ENCODE measurements at regions not wholly inside any gene's neighbourhood (a gene's known extent, or its start where the extent isn't known, plus 50 kb on each side); places are given as distances from the start of the nearest gene placed in this dataset.

- FAIRE-seq (no peak), DNase-seq (no peak)
- H3K4me1 ChIP-seq (ENCODE audit: control insufficient read depth in 2 of 3, insufficient read depth in 2 of 3, low read depth in 1 of 3, low read length in 3 of 3) = no peaks in the 10 kb centered on the region
- TF ChIP-seq CTCF (IDR thresholded peaks at IDR 0.05; ENCODE audit: borderline replicate concordance, extremely low read depth, insufficient read depth) = no peak
- no peak overlapping the region for H3K9ac ChIP-seq (ENCODE audit: low read length in 3 of 3)
- H3K36me3 ChIP-seq (ENCODE audit: control insufficient read depth in 2 of 3, insufficient read depth in 3 of 3, low read length in 3 of 3) = no peaks in the 10 kb centered on the region
- H3K9me3 ChIP-seq (ENCODE audit: control insufficient read depth in 2 of 3, insufficient read depth in 1 of 3, low read length in 3 of 3) = no peaks in the 10 kb centered on the region
- H3K27me3 ChIP-seq (ENCODE audit: control insufficient read depth, insufficient read depth, low read length) = no peaks in the 10 kb centered on the region
- intact Hi-C loops (cut with DNase I) = no loop called here
- no peak overlapping the region for H3K27ac ChIP-seq (ENCODE audit: low read depth in 2 of 2, low read length in 2 of 2)
- H3K4me3 ChIP-seq (ENCODE audit: low read length in 3 of 3) = no peak overlapping the region
These were observed 102.6 kb upstream of the HS3ST3A1 start for GRCh38 chr17:13704333-13704732.

- no peak for TF ChIP-seq CTCF (IDR thresholded peaks at IDR 0.05; ENCODE audit: borderline replicate concordance, extremely low read depth, insufficient read depth)
- Histone ChIP-seq H3K36me3 (ENCODE audit: control insufficient read depth in 2 of 3, insufficient read depth in 3 of 3, low read length in 3 of 3) (no peaks in the 10 kb centered on the region), H3K4me1 (ENCODE audit: control insufficient read depth in 2 of 3, insufficient read depth in 2 of 3, low read depth in 1 of 3, low read length in 3 of 3) (no peaks in the 10 kb centered on the region), H3K27me3 (ENCODE audit: control insufficient read depth, insufficient read depth, low read length) (no peaks in the 10 kb centered on the region), H3K9ac (ENCODE audit: low read length in 3 of 3) (no peak overlapping the region), H3K9me3 (ENCODE audit: control insufficient read depth in 2 of 3, insufficient read depth in 1 of 3, low read length in 3 of 3) (no peaks in the 10 kb centered on the region), H3K4me3 (ENCODE audit: low read length in 3 of 3) (no peak overlapping the region), H3K27ac (ENCODE audit: low read depth in 2 of 2, low read length in 2 of 2) (no peak overlapping the region)
- peak in 2 of 5 donors; percentile 45 to 76 for DNase-seq
- intact Hi-C loops (cut with DNase I) = no loop called here
- no peak for FAIRE-seq
These were observed 103.5 kb upstream of the HS3ST3A1 start for GRCh38 chr17:13705221-13705620.

- Histone ChIP-seq H3K4me1 (ENCODE audit: control insufficient read depth in 2 of 3, insufficient read depth in 2 of 3, low read depth in 1 of 3, low read length in 3 of 3) (no peaks in the 10 kb centered on the region), H3K27ac (ENCODE audit: low read depth in 2 of 2, low read length in 2 of 2) (no peak overlapping the region), H3K27me3 (ENCODE audit: control insufficient read depth, insufficient read depth, low read length) (no peaks in the 10 kb centered on the region), H3K36me3 (ENCODE audit: control insufficient read depth in 2 of 3, insufficient read depth in 3 of 3, low read length in 3 of 3) (no peaks in the 10 kb centered on the region), H3K9ac (ENCODE audit: low read length in 3 of 3) (no peak overlapping the region), H3K4me3 (ENCODE audit: low read length in 3 of 3) (no peak overlapping the region), H3K9me3 (ENCODE audit: control insufficient read depth in 2 of 3, insufficient read depth in 1 of 3, low read length in 3 of 3) (no peaks in the 10 kb centered on the region)
- no peak for TF ChIP-seq CTCF (IDR thresholded peaks at IDR 0.05; ENCODE audit: borderline replicate concordance, extremely low read depth, insufficient read depth)
- DNase-seq = no peak
- intact Hi-C loops (cut with DNase I) = no loop called here
- FAIRE-seq = no peak
These were observed 120.0 kb upstream of the HS3ST3A1 start for GRCh38 chr17:13721705-13722104.

GRCh38 chr17:13725288-13725990 lies 123.7 kb upstream of the HS3ST3A1 start:
- H3K27me3 ChIP-seq (ENCODE audit: control insufficient read depth, insufficient read depth, low read length) = no peaks in the 10 kb centered on the region
- no peak for FAIRE-seq
- H3K4me1 ChIP-seq (ENCODE audit: control insufficient read depth in 2 of 3, insufficient read depth in 2 of 3, low read depth in 1 of 3, low read length in 3 of 3) = no peaks in the 10 kb centered on the region

More at GRCh38 chr17:13725288-13725990, 123.7 kb upstream of the HS3ST3A1 start:
- Histone ChIP-seq H3K27ac (ENCODE audit: low read depth in 2 of 2, low read length in 2 of 2) (no peak overlapping the region), H3K9me3 (ENCODE audit: control insufficient read depth in 2 of 3, insufficient read depth in 1 of 3, low read length in 3 of 3) (peaks cover 0 to 2% (median 0%) of the 10 kb centered on the region in 3 donors), H3K36me3 (ENCODE audit: control insufficient read depth in 2 of 3, insufficient read depth in 3 of 3, low read length in 3 of 3) (no peaks in the 10 kb centered on the region), H3K9ac (ENCODE audit: low read length in 3 of 3) (no peak overlapping the region), H3K4me3 (ENCODE audit: low read length in 3 of 3) (no peak overlapping the region)
- TF ChIP-seq CTCF (IDR thresholded peaks at IDR 0.05; ENCODE audit: borderline replicate concordance, extremely low read depth, insufficient read depth) = no peak
- DNase-seq = no peak
- intact Hi-C loops (cut with DNase I) = no loop called here

Measured in kidney (tissue), 13 donors.